Vagina (tissue), 2 donors: ENCODE measurements at regions not wholly inside any gene's neighbourhood (a gene's known extent, or its start where the extent isn't known, plus 50 kb on each side); places are given as distances from the start of the nearest gene placed in this dataset.

Source experiments
- DNase-seq, 2 donors: peaks; one replicate each; pipeline ENCODE4 v3.0.0-alpha.2; 2017; ENCODE audit errors: extremely low spot score in 2 of 2
- H3K27ac ChIP-seq: fragments of 200-600 bp; sonication (generic); one replicate; pipeline ENCODE4 v1.5.1; 2019
- H3K27me3 ChIP-seq: fragments of 200-600 bp; sonication (generic); one replicate; pipeline ENCODE4 v1.5.1; 2019
- H3K36me3 ChIP-seq, 2 donors: fragments of 200-600 bp; sonication (generic); one replicate each; pipeline ENCODE4 v1.5.1; 2017 to 2019
- H3K4me1 ChIP-seq: fragments of 200-600 bp; sonication (generic); one replicate; pipeline ENCODE4 v1.5.1; 2019
- H3K4me3 ChIP-seq, 2 donors: fragments of 200-600 bp; sonication (generic); 1 replicate in 1 of 2; 2 replicates in 1 of 2; pipeline ENCODE4 v1.5.1; 2016 to 2019
- H3K9me3 ChIP-seq: fragments of 200-600 bp; sonication (generic); one replicate; pipeline ENCODE4 v1.5.1; 2019
- POLR2A ChIP-seq, 2 donors: fragments of 450-650 bp; IDR thresholded peaks; one replicate each; pipeline ENCODE4 v1.6.1; 2017; ENCODE audit warnings: antibody characterized with exemption in 2 of 2, mild to moderate bottlenecking in 2 of 2, moderate library complexity in 2 of 2
- POLR2AphosphoS5 ChIP-seq, 2 donors: sonication (generic); formaldehyde crosslinking; IDR thresholded peaks; one replicate each; pipeline ENCODE4 v1.9.0; 2017; ENCODE audit warnings: antibody characterized with exemption in 2 of 2, mild to moderate bottlenecking in 2 of 2, low read depth in 1 of 2; ENCODE audit not compliant: insufficient read depth in 1 of 2
- intact Hi-C: fragments of 100-400 bp; cut with DNase I; formaldehyde crosslinking; loops from one replicate; pipeline ENCODE4 v1.15.1; 2023
- TF ChIP-seq, protein P1 (sequence below), 3 experiments: fragments of 450-650 bp in 2 of 3; fragments of 200-600 bp in 1 of 3; sonication (generic) in 1 of 3; IDR thresholded peaks; one replicate each; pipeline ENCODE4 v1.5.1; 2017 to 2019; ENCODE audit warnings: antibody characterized with exemption in 3 of 3, mild to moderate bottlenecking in 2 of 3, moderate library complexity in 2 of 3

DNA sequence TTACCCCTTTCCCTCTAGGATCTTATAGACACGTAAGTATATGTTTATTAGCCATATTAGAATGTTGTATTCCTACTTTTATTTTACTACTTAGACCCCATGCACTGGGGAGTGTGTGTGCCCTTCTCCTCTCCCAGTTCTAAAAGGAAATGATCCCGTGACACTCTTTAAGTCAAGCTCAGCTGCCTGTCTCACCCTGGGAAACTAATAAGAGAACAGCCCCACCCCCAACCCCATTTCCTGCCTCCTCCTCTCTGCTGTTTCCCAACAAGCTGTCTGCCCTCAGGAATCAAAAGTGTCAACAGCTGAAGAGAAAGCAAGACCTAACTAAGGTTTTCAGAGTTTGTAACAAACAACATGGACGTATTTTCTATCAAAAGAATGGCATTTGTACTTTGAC, 92.6 kb upstream of the VAV3 start:
- TF ChIP-seq, protein P1, sequence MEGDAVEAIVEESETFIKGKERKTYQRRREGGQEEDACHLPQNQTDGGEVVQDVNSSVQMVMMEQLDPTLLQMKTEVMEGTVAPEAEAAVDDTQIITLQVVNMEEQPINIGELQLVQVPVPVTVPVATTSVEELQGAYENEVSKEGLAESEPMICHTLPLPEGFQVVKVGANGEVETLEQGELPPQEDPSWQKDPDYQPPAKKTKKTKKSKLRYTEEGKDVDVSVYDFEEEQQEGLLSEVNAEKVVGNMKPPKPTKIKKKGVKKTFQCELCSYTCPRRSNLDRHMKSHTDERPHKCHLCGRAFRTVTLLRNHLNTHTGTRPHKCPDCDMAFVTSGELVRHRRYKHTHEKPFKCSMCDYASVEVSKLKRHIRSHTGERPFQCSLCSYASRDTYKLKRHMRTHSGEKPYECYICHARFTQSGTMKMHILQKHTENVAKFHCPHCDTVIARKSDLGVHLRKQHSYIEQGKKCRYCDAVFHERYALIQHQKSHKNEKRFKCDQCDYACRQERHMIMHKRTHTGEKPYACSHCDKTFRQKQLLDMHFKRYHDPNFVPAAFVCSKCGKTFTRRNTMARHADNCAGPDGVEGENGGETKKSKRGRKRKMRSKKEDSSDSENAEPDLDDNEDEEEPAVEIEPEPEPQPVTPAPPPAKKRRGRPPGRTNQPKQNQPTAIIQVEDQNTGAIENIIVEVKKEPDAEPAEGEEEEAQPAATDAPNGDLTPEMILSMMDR (IDR thresholded peaks at IDR 0.05) = no peak
- TF ChIP-seq POLR2A (IDR thresholded peaks at IDR 0.05) (no peak), POLR2AphosphoS5 (IDR thresholded peaks at IDR 0.05; ENCODE audit: insufficient read depth in 1 of 2, low read depth in 1 of 2) (no peak)
- intact Hi-C loops = no loop called here
- no peaks in the 10 kb centered on the region for H3K9me3 ChIP-seq
- H3K27ac ChIP-seq = no peak overlapping the region
- H3K27me3 ChIP-seq = no peaks in the 10 kb centered on the region
- H3K36me3 ChIP-seq = no peaks in the 10 kb centered on the region
- no peaks in the 10 kb centered on the region for H3K4me1 ChIP-seq
- H3K4me3 ChIP-seq = no peak overlapping the region
- no peak for DNase-seq

DNA sequence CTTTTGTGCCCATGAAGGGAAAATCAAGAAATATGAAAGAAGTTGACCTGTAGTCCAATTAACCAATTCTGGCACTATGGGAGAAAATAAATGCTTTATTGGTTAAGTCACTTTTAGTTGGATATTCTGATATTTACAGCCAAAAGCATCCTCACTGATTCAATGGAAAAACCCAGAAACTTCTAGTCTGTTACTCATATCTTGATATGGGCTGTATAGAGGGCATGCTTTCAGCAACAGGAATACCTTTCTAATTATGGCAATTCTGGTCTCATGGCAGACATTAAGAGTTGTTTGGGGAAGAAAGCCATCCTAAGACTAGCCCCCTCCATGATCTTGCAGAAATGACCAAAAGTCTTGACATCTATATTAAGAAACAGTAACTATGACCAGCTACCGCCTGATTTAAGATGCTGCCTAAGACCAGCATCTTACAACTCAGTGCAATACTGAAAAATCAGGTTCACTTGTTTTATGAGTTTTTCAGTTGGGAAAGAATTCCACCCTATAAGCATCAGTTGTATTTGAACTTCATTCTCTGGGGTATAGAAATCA, 91.5 kb upstream of the VAV3 start:
- TF ChIP-seq, protein P1 (IDR thresholded peaks at IDR 0.05) = no peak
- TF ChIP-seq POLR2AphosphoS5 (IDR thresholded peaks at IDR 0.05; ENCODE audit: insufficient read depth in 1 of 2, low read depth in 1 of 2) (no peak), POLR2A (IDR thresholded peaks at IDR 0.05) (no peak)

DNA sequence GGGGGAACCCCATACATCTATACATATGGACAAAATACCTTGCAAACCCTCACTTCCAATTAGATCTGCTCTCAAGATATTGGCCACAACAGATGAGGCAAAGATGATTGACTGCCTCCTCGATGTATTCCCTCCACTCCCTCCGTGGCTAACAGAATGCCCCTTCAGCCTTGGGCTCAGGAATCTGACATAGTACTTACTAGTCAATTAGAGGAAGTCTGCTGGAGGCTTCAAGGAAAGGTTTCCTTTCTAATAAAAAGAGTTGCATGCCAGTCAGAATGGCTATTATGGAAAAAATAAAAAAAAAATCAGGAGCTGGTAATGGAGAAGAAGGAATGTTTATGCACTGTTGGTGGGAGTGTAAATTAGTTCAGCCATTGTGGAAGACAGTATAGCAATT, 90.4 kb upstream of the VAV3 start:
- Histone ChIP-seq H3K36me3 (no peaks in the 10 kb centered on the region), H3K4me1 (no peaks in the 10 kb centered on the region), H3K27me3 (no peaks in the 10 kb centered on the region), H3K27ac (no peak overlapping the region), H3K9me3 (no peaks in the 10 kb centered on the region), H3K4me3 (no peak overlapping the region)
- intact Hi-C loops = no loop called here
- TF ChIP-seq, protein P1 (IDR thresholded peaks at IDR 0.05) = no peak
- TF ChIP-seq POLR2A (IDR thresholded peaks at IDR 0.05) (no peak), POLR2AphosphoS5 (IDR thresholded peaks at IDR 0.05; ENCODE audit: insufficient read depth in 1 of 2, low read depth in 1 of 2) (no peak)
- no peak for DNase-seq

More for the DNA sequence above, 91.5 kb upstream of the VAV3 start:
- Histone ChIP-seq H3K9me3 (no peaks in the 10 kb centered on the region), H3K4me1 (no peaks in the 10 kb centered on the region), H3K27ac (no peak overlapping the region), H3K4me3 (no peak overlapping the region), H3K36me3 (no peaks in the 10 kb centered on the region), H3K27me3 (no peaks in the 10 kb centered on the region)
- no peak for DNase-seq
- intact Hi-C loops = no loop called here

DNA sequence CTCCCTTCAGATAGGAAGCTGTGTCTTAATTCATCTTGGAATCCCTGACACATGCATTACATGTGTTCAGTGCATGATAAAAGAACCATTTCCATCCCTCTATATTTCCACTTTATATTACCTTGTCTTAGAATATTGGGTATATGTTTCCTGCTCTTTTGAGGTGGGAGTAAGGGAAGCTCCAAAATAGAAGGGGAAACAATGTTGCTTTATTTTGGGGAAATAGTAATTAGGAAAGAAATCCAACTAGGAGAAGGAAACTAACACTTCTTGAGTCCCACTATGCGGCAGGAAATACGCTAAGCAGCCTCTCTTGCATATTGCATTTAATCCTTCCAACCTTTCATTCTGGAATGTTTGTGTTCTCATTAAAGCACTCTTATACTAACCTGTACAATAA, 89.4 kb upstream of the VAV3 start:
- TF ChIP-seq, protein P1 (IDR thresholded peaks at IDR 0.05) = no peak
- no peak for TF ChIP-seq POLR2A (IDR thresholded peaks at IDR 0.05)
- no peak for TF ChIP-seq POLR2AphosphoS5 (IDR thresholded peaks at IDR 0.05; ENCODE audit: insufficient read depth in 1 of 2, low read depth in 1 of 2)
- intact Hi-C loops = no loop called here
- no peak overlapping the region for H3K4me3 ChIP-seq
- no peaks in the 10 kb centered on the region for H3K36me3 ChIP-seq
- peaks cover 4% of the 10 kb centered on the region for H3K4me1 ChIP-seq
- no peak overlapping the region for H3K27ac ChIP-seq
- H3K9me3 ChIP-seq = no peaks in the 10 kb centered on the region
- H3K27me3 ChIP-seq = no peaks in the 10 kb centered on the region
- DNase-seq = no peak

DNA sequence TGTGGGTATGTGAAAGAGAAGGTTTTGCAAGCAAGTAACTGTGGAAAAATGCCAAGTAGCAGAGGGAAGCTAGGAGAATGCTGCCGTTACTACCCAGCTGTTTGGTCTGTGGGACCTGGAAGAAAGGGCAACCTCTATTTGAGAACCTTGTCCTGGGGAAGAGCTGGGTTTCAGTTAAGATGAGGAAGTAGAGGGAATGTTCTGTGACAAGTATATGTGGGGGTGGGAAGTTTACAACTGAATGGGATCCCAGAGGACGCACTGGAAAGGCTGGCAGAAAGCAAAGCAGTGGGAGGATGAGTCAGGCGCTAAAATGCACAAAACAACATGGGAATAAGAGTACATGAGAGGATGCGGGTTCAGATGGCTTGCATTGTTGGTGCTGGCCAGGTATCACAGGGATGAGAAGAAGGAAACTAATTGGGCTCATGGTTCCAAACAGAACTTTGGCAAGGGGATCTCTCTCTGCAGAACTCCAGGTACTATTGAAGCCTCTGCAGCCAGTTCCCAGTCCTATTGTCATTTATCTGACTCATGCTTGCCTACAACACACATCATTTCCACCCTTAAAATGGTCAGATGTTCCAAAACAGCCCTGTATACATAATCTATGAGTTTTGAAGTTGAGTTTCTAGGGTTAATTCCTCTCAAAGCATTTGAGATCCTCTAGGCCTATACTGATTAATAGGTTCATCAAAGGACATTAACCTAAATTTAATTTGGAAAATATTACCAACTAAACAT, 88.5 kb upstream of the VAV3 start:
- no peaks in the 10 kb centered on the region for H3K9me3 ChIP-seq
- H3K4me1 ChIP-seq = peaks cover 10% of the 10 kb centered on the region
- no peak overlapping the region for H3K4me3 ChIP-seq
- no peak overlapping the region for H3K27ac ChIP-seq
- no peaks in the 10 kb centered on the region for H3K27me3 ChIP-seq
- intact Hi-C loops = no loop called here
- TF ChIP-seq POLR2A (IDR thresholded peaks at IDR 0.05) (no peak), POLR2AphosphoS5 (IDR thresholded peaks at IDR 0.05; ENCODE audit: insufficient read depth in 1 of 2, low read depth in 1 of 2) (no peak)
- TF ChIP-seq, protein P1 (IDR thresholded peaks at IDR 0.05) = no peak
- no peaks in the 10 kb centered on the region for H3K36me3 ChIP-seq
- DNase-seq = no peak
